ENCODE measurements at regions not wholly inside any gene's neighbourhood (a gene's known extent, or its start where the extent isn't known, plus 50 kb on each side); places are given as distances from the start of the nearest gene placed in this dataset.

DNA sequence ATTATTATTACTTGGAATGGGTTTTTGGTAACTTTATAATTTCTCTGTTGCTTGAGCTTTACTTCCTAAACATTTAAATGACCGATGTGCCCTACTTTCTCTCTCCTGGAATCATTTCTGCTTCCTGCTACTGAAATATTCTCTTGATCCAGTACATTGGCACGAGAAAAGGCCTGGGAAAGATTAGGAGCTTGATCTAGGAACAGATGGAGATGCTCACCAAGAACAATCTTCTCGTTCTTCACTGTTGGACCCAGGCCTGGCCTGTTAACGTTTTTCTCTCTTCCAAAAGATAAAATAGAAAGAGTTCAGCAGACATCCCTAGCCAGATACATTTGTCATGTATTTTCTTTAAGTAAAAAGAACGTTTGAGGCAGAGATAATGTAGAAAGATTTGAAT lies 1356.8 kb upstream of the CRIM1 start:
- intact Hi-C loops (cut with DNase I), result no loop called here
- WGBS, result 55% methylated on average over 5 of the region's 5 CpGs
- no peak for DNase-seq (ENCODE audit: low spot score)
- H3K27ac ChIP-seq, result no peak overlapping the region
- TF ChIP-seq POLR2A (IDR thresholded peaks at IDR 0.05) (no peak), POLR2AphosphoS5 (IDR thresholded peaks at IDR 0.05) (no peak)
- TF ChIP-seq, protein P1, sequence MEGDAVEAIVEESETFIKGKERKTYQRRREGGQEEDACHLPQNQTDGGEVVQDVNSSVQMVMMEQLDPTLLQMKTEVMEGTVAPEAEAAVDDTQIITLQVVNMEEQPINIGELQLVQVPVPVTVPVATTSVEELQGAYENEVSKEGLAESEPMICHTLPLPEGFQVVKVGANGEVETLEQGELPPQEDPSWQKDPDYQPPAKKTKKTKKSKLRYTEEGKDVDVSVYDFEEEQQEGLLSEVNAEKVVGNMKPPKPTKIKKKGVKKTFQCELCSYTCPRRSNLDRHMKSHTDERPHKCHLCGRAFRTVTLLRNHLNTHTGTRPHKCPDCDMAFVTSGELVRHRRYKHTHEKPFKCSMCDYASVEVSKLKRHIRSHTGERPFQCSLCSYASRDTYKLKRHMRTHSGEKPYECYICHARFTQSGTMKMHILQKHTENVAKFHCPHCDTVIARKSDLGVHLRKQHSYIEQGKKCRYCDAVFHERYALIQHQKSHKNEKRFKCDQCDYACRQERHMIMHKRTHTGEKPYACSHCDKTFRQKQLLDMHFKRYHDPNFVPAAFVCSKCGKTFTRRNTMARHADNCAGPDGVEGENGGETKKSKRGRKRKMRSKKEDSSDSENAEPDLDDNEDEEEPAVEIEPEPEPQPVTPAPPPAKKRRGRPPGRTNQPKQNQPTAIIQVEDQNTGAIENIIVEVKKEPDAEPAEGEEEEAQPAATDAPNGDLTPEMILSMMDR (IDR thresholded peaks at IDR 0.05), result no peak
- no peaks in the 10 kb centered on the region for H3K4me1 ChIP-seq (replicated peaks)
- H3K27me3 ChIP-seq (replicated peaks; ENCODE audit: insufficient read depth), result no peaks in the 10 kb centered on the region
- no peaks in the 10 kb centered on the region for H3K36me3 ChIP-seq
- H3K4me3 ChIP-seq, result no peak overlapping the region
- no peaks in the 10 kb centered on the region for H3K9me3 ChIP-seq

DNA sequence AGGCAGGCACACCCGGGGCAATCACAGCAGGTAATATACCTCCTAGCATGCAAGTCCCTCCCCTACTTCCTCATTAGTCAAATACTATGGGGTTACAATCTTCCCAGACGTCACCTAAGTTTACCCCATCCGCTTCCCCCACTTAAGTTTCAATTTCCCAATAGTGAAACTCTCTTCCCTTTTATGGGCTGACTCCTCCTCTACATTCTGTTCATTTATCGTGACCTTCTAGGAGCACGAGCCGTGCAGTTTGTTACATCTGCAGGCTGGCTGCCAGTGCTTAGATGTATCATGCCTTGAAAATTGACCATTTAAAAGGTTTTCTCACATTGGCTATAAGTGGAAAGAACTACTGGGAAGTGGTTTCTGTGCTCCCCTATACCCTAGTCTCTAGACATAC lies 1357.8 kb upstream of the CRIM1 start:
- intact Hi-C loops (cut with DNase I), result no loop called here
- TF ChIP-seq POLR2AphosphoS5 (IDR thresholded peaks at IDR 0.05) (no peak), POLR2A (IDR thresholded peaks at IDR 0.05) (no peak)
- TF ChIP-seq, protein P1 (IDR thresholded peaks at IDR 0.05), result no peak
- 81% methylated on average over 6 of the region's 6 CpGs for WGBS

DNA sequence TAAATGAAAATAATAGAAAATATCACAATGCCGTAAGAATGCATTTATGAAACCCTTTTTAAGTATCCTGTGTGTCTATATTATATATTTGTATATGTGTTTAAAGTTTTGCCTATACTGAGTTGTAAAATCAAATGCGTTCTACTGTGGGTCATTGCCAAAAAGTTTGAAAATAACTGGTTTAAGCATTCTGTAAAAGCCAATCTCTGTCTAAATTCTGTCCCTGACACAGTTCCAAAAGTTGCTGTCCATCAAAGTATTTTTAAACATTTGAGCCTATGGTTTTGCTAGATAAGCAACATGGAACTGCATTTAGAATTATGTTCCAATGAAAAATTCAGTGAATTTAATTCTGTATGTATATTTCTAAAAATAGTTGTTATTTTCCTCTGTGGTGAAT lies 1360.4 kb upstream of the CRIM1 start:
- Histone ChIP-seq H3K4me1 (replicated peaks) (no peaks in the 10 kb centered on the region), H3K27ac (no peak overlapping the region), H3K27me3 (replicated peaks; ENCODE audit: insufficient read depth) (no peaks in the 10 kb centered on the region), H3K4me3 (no peak overlapping the region), H3K9me3 (no peaks in the 10 kb centered on the region), H3K36me3 (no peaks in the 10 kb centered on the region)
- no peak for DNase-seq (ENCODE audit: low spot score)
- TF ChIP-seq, protein P1 (IDR thresholded peaks at IDR 0.05), result no peak
- no peak for TF ChIP-seq POLR2AphosphoS5 (IDR thresholded peaks at IDR 0.05)
- TF ChIP-seq POLR2A (IDR thresholded peaks at IDR 0.05), result no peak
- WGBS, result 41% methylated on average over 2 of the region's 2 CpGs
- intact Hi-C loops (cut with DNase I), result no loop called here

More for the DNA sequence above, 1357.8 kb upstream of the CRIM1 start:
- no peaks in the 10 kb centered on the region for H3K36me3 ChIP-seq
- H3K4me3 ChIP-seq, result no peak overlapping the region
- H3K27me3 ChIP-seq (replicated peaks; ENCODE audit: insufficient read depth), result no peaks in the 10 kb centered on the region
- no peaks in the 10 kb centered on the region for H3K4me1 ChIP-seq (replicated peaks)
- no peak overlapping the region for H3K27ac ChIP-seq
- no peaks in the 10 kb centered on the region for H3K9me3 ChIP-seq
- DNase-seq (ENCODE audit: low spot score), result no peak

DNA sequence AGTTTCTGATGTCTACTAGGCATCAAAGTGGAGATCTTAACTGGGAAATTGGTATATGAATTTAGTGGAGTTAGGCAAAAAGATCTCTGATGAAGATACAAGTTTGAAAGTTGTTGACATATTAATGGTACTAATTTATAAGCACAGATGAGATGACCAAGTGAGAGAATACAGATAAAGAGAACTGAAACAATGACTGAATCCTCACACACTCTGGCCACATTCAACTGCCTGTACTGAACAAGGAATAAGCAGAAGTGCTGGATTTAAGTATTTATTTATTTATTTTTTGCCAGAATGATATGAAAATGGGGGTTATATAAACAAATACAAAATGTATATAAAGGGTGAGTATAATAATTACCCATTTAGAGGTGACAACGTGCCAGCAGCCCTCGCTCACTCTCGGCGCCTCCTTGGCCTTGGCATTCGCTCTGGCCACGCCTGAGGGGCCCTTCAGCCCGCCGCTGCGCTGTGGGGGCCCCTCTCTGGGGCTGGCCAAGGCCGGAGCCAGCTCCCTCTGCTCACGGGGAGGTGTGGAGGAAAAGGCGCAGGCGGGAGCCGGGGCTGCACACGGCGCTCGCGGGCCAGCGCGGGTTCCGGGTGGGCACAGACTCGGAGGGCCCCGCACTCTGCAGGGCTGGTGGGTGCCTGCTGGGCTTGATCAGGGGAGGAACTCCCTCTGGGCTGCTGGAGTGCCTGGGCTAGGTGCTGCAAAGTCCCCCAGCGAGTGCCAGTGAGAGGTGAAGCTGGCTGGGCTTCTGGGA lies 1363.9 kb upstream of the CRIM1 start:
- Histone ChIP-seq H3K4me3 (no peak overlapping the region), H3K27me3 (replicated peaks; ENCODE audit: insufficient read depth) (no peaks in the 10 kb centered on the region), H3K36me3 (no peaks in the 10 kb centered on the region), H3K9me3 (no peaks in the 10 kb centered on the region), H3K4me1 (replicated peaks) (no peaks in the 10 kb centered on the region), H3K27ac (no peak overlapping the region)
- intact Hi-C loops (cut with DNase I), result no loop called here
- DNase-seq (ENCODE audit: low spot score), result no peak
- 93% methylated on average over 19 of the region's 24 CpGs for WGBS
- TF ChIP-seq POLR2AphosphoS5 (IDR thresholded peaks at IDR 0.05) (no peak), POLR2A (IDR thresholded peaks at IDR 0.05) (no peak)
- TF ChIP-seq, protein P1 (IDR thresholded peaks at IDR 0.05), result no peak

DNA sequence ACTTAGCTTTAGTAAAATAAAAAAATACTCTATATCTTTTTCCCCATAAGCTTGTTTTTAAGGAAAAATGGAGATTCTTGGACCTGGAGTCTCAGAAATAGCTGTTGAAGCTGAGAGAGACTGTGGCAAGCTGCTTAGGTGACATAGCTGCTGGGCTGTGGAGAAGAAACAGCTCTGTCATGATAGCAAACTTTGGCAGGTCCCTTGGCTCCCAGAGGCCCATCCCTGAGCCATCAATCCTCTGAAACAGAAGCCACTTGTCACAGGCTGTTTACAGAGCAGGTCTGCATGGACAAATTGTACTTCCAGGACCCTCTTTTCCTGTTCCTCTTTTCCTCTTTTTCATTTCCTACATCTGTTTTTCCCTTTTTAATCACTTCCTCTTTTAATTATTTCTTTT lies 1370.1 kb upstream of the CRIM1 start:
- H3K36me3 ChIP-seq, result no peaks in the 10 kb centered on the region
- no peak for DNase-seq (ENCODE audit: low spot score)
- TF ChIP-seq, protein P1 (IDR thresholded peaks at IDR 0.05), result no peak
- no peak for TF ChIP-seq POLR2AphosphoS5 (IDR thresholded peaks at IDR 0.05)
- no peaks in the 10 kb centered on the region for H3K27me3 ChIP-seq (replicated peaks; ENCODE audit: insufficient read depth)
- no peaks in the 10 kb centered on the region for H3K9me3 ChIP-seq
- H3K4me1 ChIP-seq (replicated peaks), result no peaks in the 10 kb centered on the region
- H3K4me3 ChIP-seq, result no peak overlapping the region
- intact Hi-C loops (cut with DNase I), result no loop called here
- H3K27ac ChIP-seq, result no peak overlapping the region

All from prostate gland (tissue), 2 donors.